ENCODE measurements at regions not wholly inside any gene's neighbourhood (a gene's known extent, or its start where the extent isn't known, plus 50 kb on each side); places are given as distances from the start of the nearest gene placed in this dataset.

GRCh38 chr2:19649785-19650380 lies 251.9 kb downstream of the TTC32 start:
- Histone ChIP-seq H3K9me3 (ENCODE audit: control insufficient read depth, low read length) (no peaks in the 10 kb centered on the region), H3K27ac (ENCODE audit: insufficient read depth, low read depth, low read length, poor library complexity, severe bottlenecking) (no peak overlapping the region), H3K4me3 (ENCODE audit: insufficient read depth, low read depth, low read length) (no peak overlapping the region), H3K27me3 (ENCODE audit: control insufficient read depth, insufficient read depth, low read length, poor library complexity, severe bottlenecking) (no peaks in the 10 kb centered on the region), H3K36me3 (ENCODE audit: control insufficient read depth, insufficient read depth, low read length) (no peaks in the 10 kb centered on the region), H3K4me1 (ENCODE audit: control insufficient read depth, insufficient read depth, low read length) (peaks cover 14% of the 10 kb centered on the region)
- WGBS, 2 experiments = 86 to 88% methylated on average over 8 of the region's 8 CpGs

- no peaks in the 10 kb centered on the region for H3K9me3 ChIP-seq (ENCODE audit: control insufficient read depth, low read length)
- no peaks in the 10 kb centered on the region for H3K36me3 ChIP-seq (ENCODE audit: control insufficient read depth, insufficient read depth, low read length)
- 100% methylated on average over 1 of the region's 1 CpG for WGBS, 2 experiments
- H3K4me1 ChIP-seq (ENCODE audit: control insufficient read depth, insufficient read depth, low read length) = peaks cover 14% of the 10 kb centered on the region
- no peak overlapping the region for H3K4me3 ChIP-seq (ENCODE audit: insufficient read depth, low read depth, low read length)
- no peak overlapping the region for H3K27ac ChIP-seq (ENCODE audit: insufficient read depth, low read depth, low read length, poor library complexity, severe bottlenecking)
- H3K27me3 ChIP-seq (ENCODE audit: control insufficient read depth, insufficient read depth, low read length, poor library complexity, severe bottlenecking) = no peaks in the 10 kb centered on the region
These were observed 252.6 kb downstream of the TTC32 start for GRCh38 chr2:19649142-19649541.

- no peaks in the 10 kb centered on the region for H3K9me3 ChIP-seq (ENCODE audit: control insufficient read depth, low read length)
- H3K4me3 ChIP-seq (ENCODE audit: insufficient read depth, low read depth, low read length) = no peak overlapping the region
- H3K4me1 ChIP-seq (ENCODE audit: control insufficient read depth, insufficient read depth, low read length) = peaks cover 14% of the 10 kb centered on the region
- no peaks in the 10 kb centered on the region for H3K27me3 ChIP-seq (ENCODE audit: control insufficient read depth, insufficient read depth, low read length, poor library complexity, severe bottlenecking)
- WGBS, 2 experiments = 92 to 97% methylated on average over 1 of the region's 1 CpG
- H3K27ac ChIP-seq (ENCODE audit: insufficient read depth, low read depth, low read length, poor library complexity, severe bottlenecking) = no peak overlapping the region
- no peaks in the 10 kb centered on the region for H3K36me3 ChIP-seq (ENCODE audit: control insufficient read depth, insufficient read depth, low read length)
These were observed 253.2 kb downstream of the TTC32 start for GRCh38 chr2:19648583-19648982.

- Histone ChIP-seq H3K9me3 (ENCODE audit: control insufficient read depth, low read length) (no peaks in the 10 kb centered on the region), H3K27ac (ENCODE audit: insufficient read depth, low read depth, low read length, poor library complexity, severe bottlenecking) (no peak overlapping the region), H3K36me3 (ENCODE audit: control insufficient read depth, insufficient read depth, low read length) (no peaks in the 10 kb centered on the region), H3K4me3 (ENCODE audit: insufficient read depth, low read depth, low read length) (no peak overlapping the region), H3K27me3 (ENCODE audit: control insufficient read depth, insufficient read depth, low read length, poor library complexity, severe bottlenecking) (no peaks in the 10 kb centered on the region), H3K4me1 (ENCODE audit: control insufficient read depth, insufficient read depth, low read length) (no peaks in the 10 kb centered on the region)
- WGBS, 2 experiments = 100% methylated on average over 1 of the region's 1 CpG
These were observed 254.8 kb downstream of the TTC32 start for GRCh38 chr2:19646987-19647386.

GRCh38 chr2:19644763-19645162 lies 257.0 kb downstream of the TTC32 start:
- Histone ChIP-seq H3K27me3 (ENCODE audit: control insufficient read depth, insufficient read depth, low read length, poor library complexity, severe bottlenecking) (no peaks in the 10 kb centered on the region), H3K9me3 (ENCODE audit: control insufficient read depth, low read length) (no peaks in the 10 kb centered on the region)

GRCh38 chr2:19643117-19643518 lies 258.7 kb downstream of the TTC32 start:
- no peak overlapping the region for H3K27ac ChIP-seq (ENCODE audit: insufficient read depth, low read depth, low read length, poor library complexity, severe bottlenecking)
- no peak overlapping the region for H3K4me3 ChIP-seq (ENCODE audit: insufficient read depth, low read depth, low read length)
- H3K27me3 ChIP-seq (ENCODE audit: control insufficient read depth, insufficient read depth, low read length, poor library complexity, severe bottlenecking) = no peaks in the 10 kb centered on the region
- H3K36me3 ChIP-seq (ENCODE audit: control insufficient read depth, insufficient read depth, low read length) = no peaks in the 10 kb centered on the region
- WGBS, 2 experiments = 85 to 89% methylated on average over 3 of the region's 3 CpGs
- no peaks in the 10 kb centered on the region for H3K4me1 ChIP-seq (ENCODE audit: control insufficient read depth, insufficient read depth, low read length)
- no peaks in the 10 kb centered on the region for H3K9me3 ChIP-seq (ENCODE audit: control insufficient read depth, low read length)

More at GRCh38 chr2:19644763-19645162, 257.0 kb downstream of the TTC32 start:
- Histone ChIP-seq H3K27ac (ENCODE audit: insufficient read depth, low read depth, low read length, poor library complexity, severe bottlenecking) (no peak overlapping the region), H3K4me1 (ENCODE audit: control insufficient read depth, insufficient read depth, low read length) (no peaks in the 10 kb centered on the region), H3K4me3 (ENCODE audit: insufficient read depth, low read depth, low read length) (no peak overlapping the region), H3K36me3 (ENCODE audit: control insufficient read depth, insufficient read depth, low read length) (no peaks in the 10 kb centered on the region)
- 91 to 98% methylated on average over 3 of the region's 3 CpGs for WGBS, 2 experiments

GRCh38 chr2:19642501-19642900 lies 259.3 kb downstream of the TTC32 start:
- Histone ChIP-seq H3K4me3 (ENCODE audit: insufficient read depth, low read depth, low read length) (no peak overlapping the region), H3K27ac (ENCODE audit: insufficient read depth, low read depth, low read length, poor library complexity, severe bottlenecking) (no peak overlapping the region), H3K36me3 (ENCODE audit: control insufficient read depth, insufficient read depth, low read length) (no peaks in the 10 kb centered on the region), H3K4me1 (ENCODE audit: control insufficient read depth, insufficient read depth, low read length) (no peaks in the 10 kb centered on the region), H3K9me3 (ENCODE audit: control insufficient read depth, low read length) (no peaks in the 10 kb centered on the region), H3K27me3 (ENCODE audit: control insufficient read depth, insufficient read depth, low read length, poor library complexity, severe bottlenecking) (no peaks in the 10 kb centered on the region)
- 96 to 100% methylated on average over 3 of the region's 3 CpGs for WGBS, 2 experiments

- WGBS, 2 experiments = 90 to 93% methylated on average over 8 of the region's 8 CpGs
- Histone ChIP-seq H3K36me3 (ENCODE audit: control insufficient read depth, insufficient read depth, low read length) (no peaks in the 10 kb centered on the region), H3K27me3 (ENCODE audit: control insufficient read depth, insufficient read depth, low read length, poor library complexity, severe bottlenecking) (no peaks in the 10 kb centered on the region)
These were observed 265.8 kb downstream of the TTC32 start for GRCh38 chr2:19635951-19636510.

GRCh38 chr2:19632403-19632991 lies 269.3 kb downstream of the TTC32 start:
- H3K9me3 ChIP-seq (ENCODE audit: control insufficient read depth, low read length) = no peaks in the 10 kb centered on the region
- no peaks in the 10 kb centered on the region for H3K27me3 ChIP-seq (ENCODE audit: control insufficient read depth, insufficient read depth, low read length, poor library complexity, severe bottlenecking)
- no peak overlapping the region for H3K27ac ChIP-seq (ENCODE audit: insufficient read depth, low read depth, low read length, poor library complexity, severe bottlenecking)
- no peak overlapping the region for H3K4me3 ChIP-seq (ENCODE audit: insufficient read depth, low read depth, low read length)
- H3K36me3 ChIP-seq (ENCODE audit: control insufficient read depth, insufficient read depth, low read length) = no peaks in the 10 kb centered on the region
- no peaks in the 10 kb centered on the region for H3K4me1 ChIP-seq (ENCODE audit: control insufficient read depth, insufficient read depth, low read length)
- 92 to 94% methylated on average over 5 of the region's 5 CpGs for WGBS, 2 experiments

More at GRCh38 chr2:19635951-19636510, 265.8 kb downstream of the TTC32 start:
- Histone ChIP-seq H3K4me1 (ENCODE audit: control insufficient read depth, insufficient read depth, low read length) (no peaks in the 10 kb centered on the region), H3K9me3 (ENCODE audit: control insufficient read depth, low read length) (no peaks in the 10 kb centered on the region), H3K27ac (ENCODE audit: insufficient read depth, low read depth, low read length, poor library complexity, severe bottlenecking) (no peak overlapping the region), H3K4me3 (ENCODE audit: insufficient read depth, low read depth, low read length) (no peak overlapping the region)

GRCh38 chr2:19631871-19632270 lies 269.9 kb downstream of the TTC32 start:
- H3K36me3 ChIP-seq (ENCODE audit: control insufficient read depth, insufficient read depth, low read length) = no peaks in the 10 kb centered on the region
- H3K4me1 ChIP-seq (ENCODE audit: control insufficient read depth, insufficient read depth, low read length) = no peaks in the 10 kb centered on the region
- H3K27ac ChIP-seq (ENCODE audit: insufficient read depth, low read depth, low read length, poor library complexity, severe bottlenecking) = no peak overlapping the region
- H3K9me3 ChIP-seq (ENCODE audit: control insufficient read depth, low read length) = no peaks in the 10 kb centered on the region
- H3K27me3 ChIP-seq (ENCODE audit: control insufficient read depth, insufficient read depth, low read length, poor library complexity, severe bottlenecking) = no peaks in the 10 kb centered on the region
- H3K4me3 ChIP-seq (ENCODE audit: insufficient read depth, low read depth, low read length) = no peak overlapping the region
- 100% methylated on average over 1 of the region's 1 CpG; no CpG with 5 or more reads in 1 of the 2 experiments for WGBS, 2 experiments
